Loucy (cell line): ENCODE measurements at regions not wholly inside any gene's neighbourhood (a gene's known extent, or its start where the extent isn't known, plus 50 kb on each side); places are given as distances from the start of the nearest gene placed in this dataset.

Experiments
- H2AFZ ChIP-seq: fragments of 200-600 bp; sonication (generic); 2 replicates; pipeline ENCODE4 v1.6.0; 2016; ENCODE audit warnings: antibody characterized with exemption, mild to moderate bottlenecking, low read length, moderate library complexity
- H3F3A ChIP-seq: fragments of 200-600 bp; 2 replicates; pipeline ENCODE4 v1.6.0; 2016; ENCODE audit warnings: antibody characterized with exemption, low read depth, mild to moderate bottlenecking
- H3K27me3 ChIP-seq: fragments of 200-600 bp; sonication (generic); 2 replicates; pipeline ENCODE4 v1.6.1; 2014; ENCODE audit warnings: low read length, mild to moderate bottlenecking; ENCODE audit not compliant: insufficient read depth, poor library complexity, severe bottlenecking
- H3K36me3 ChIP-seq: fragments of 200-600 bp; sonication (generic); 2 replicates; pipeline ENCODE4 v1.6.1; 2016; ENCODE audit warnings: low read length; ENCODE audit not compliant: insufficient read depth
- H3K4me1 ChIP-seq: fragments of 200-600 bp; sonication (generic); 2 replicates; pipeline ENCODE4 v1.5.1; 2014; ENCODE audit warnings: low read length, mild to moderate bottlenecking; ENCODE audit not compliant: insufficient read depth, poor library complexity, severe bottlenecking
- H3K4me2 ChIP-seq: fragments of 200-600 bp; sonication (generic); 2 replicates; pipeline ENCODE4 v1.6.0; 2014; ENCODE audit warnings: antibody characterized with exemption, low read length, low read depth, mild to moderate bottlenecking; ENCODE audit not compliant: poor library complexity, severe bottlenecking
- H3K4me3 ChIP-seq: fragments of 200-600 bp; sonication (generic); 2 replicates; pipeline ENCODE4 v1.5.1; 2014; ENCODE audit warnings: low read length, mild to moderate bottlenecking, mixed read lengths; ENCODE audit not compliant: poor library complexity, severe bottlenecking
- H3K79me2 ChIP-seq: fragments of 200-600 bp; sonication (generic); 2 replicates; pipeline ENCODE4 v1.6.1; 2014; ENCODE audit warnings: low read length; ENCODE audit not compliant: insufficient read depth
- H3K9ac ChIP-seq: fragments of 200-600 bp; sonication (generic); 2 replicates; pipeline ENCODE4 v1.6.0; 2014; ENCODE audit warnings: mild to moderate bottlenecking, low read depth, low read length, moderate library complexity; ENCODE audit not compliant: poor library complexity, severe bottlenecking
- H3K9me2 ChIP-seq: fragments of 200-600 bp; sonication (generic); replicated peaks from 2 replicates; pipeline ENCODE4 v1.6.1; 2016; ENCODE audit warnings: low read depth, low read length, mixed read lengths
- H3K9me3 ChIP-seq: fragments of 200-600 bp; sonication (generic); 2 replicates; pipeline ENCODE4 v1.6.1; 2014; ENCODE audit warnings: mild to moderate bottlenecking, antibody characterized with exemption, low read length, low read depth; ENCODE audit not compliant: insufficient read depth
- H4K20me1 ChIP-seq: fragments of 200-600 bp; sonication (generic); 2 replicates; pipeline ENCODE4 v1.6.0; 2014; ENCODE audit warnings: antibody characterized with exemption, low read length, mild to moderate bottlenecking; ENCODE audit not compliant: insufficient read depth, poor library complexity, severe bottlenecking
- CTCF ChIP-seq: fragments of 200-600 bp; sonication (generic); conservative IDR thresholded peaks from 2 replicates; pipeline ENCODE4 v1.5.1; 2014; ENCODE audit warnings: mild to moderate bottlenecking, antibody characterized with exemption, low read length
- EZH2phosphoT487 ChIP-seq: fragments of 200-600 bp; IDR thresholded peaks from 2 replicates; pipeline ENCODE4 v1.6.1; 2018; ENCODE audit warnings: antibody characterized with exemption, mild to moderate bottlenecking, moderate library complexity, borderline replicate concordance

GRCh38 chr11:116460156-116460920, 312.4 kb downstream of the BUD13 start:
- no peak overlapping the region for H3K4me3 ChIP-seq

GRCh38 chr11:116459185-116460045, 313.4 kb downstream of the BUD13 start:
- Histone ChIP-seq H3K79me2 (no peaks in the 10 kb centered on the region), H3K4me3 (no peak overlapping the region), H3K4me2 (no peak overlapping the region), H3K36me3 (no peaks in the 10 kb centered on the region), H3K27me3 (no peaks in the 10 kb centered on the region), H2AFZ (no peak overlapping the region), H3K4me1 (no peaks in the 10 kb centered on the region), H3F3A (no peaks in the 10 kb centered on the region), H4K20me1 (no peaks in the 10 kb centered on the region), H3K9me2 (no peaks in the 10 kb centered on the region), H3K9me3 (no peaks in the 10 kb centered on the region), H3K9ac (no peak overlapping the region)
- TF ChIP-seq CTCF, result no peak
- no peak for TF ChIP-seq EZH2phosphoT487

More at GRCh38 chr11:116460156-116460920, 312.4 kb downstream of the BUD13 start:
- no peaks in the 10 kb centered on the region for H3K36me3 ChIP-seq
- H3K4me1 ChIP-seq, result no peaks in the 10 kb centered on the region
- H3K4me2 ChIP-seq, result no peak overlapping the region
- no peaks in the 10 kb centered on the region for H3K9me3 ChIP-seq
- TF ChIP-seq EZH2phosphoT487 (no peak), CTCF (no peak)
- no peak overlapping the region for H3K9ac ChIP-seq
- H3K9me2 ChIP-seq, result no peaks in the 10 kb centered on the region
- no peaks in the 10 kb centered on the region for H3K27me3 ChIP-seq
- H2AFZ ChIP-seq, result no peak overlapping the region
- no peaks in the 10 kb centered on the region for H3K79me2 ChIP-seq
- H4K20me1 ChIP-seq, result no peaks in the 10 kb centered on the region
- H3F3A ChIP-seq, result no peaks in the 10 kb centered on the region

- no peak overlapping the region for H3K4me2 ChIP-seq
- no peaks in the 10 kb centered on the region for H3K27me3 ChIP-seq
- no peak overlapping the region for H2AFZ ChIP-seq
- no peak overlapping the region for H3K4me3 ChIP-seq
- TF ChIP-seq EZH2phosphoT487 (no peak), CTCF (no peak)
- no peak overlapping the region for H3K9ac ChIP-seq
- no peaks in the 10 kb centered on the region for H3F3A ChIP-seq
- H3K36me3 ChIP-seq, result no peaks in the 10 kb centered on the region
- H3K9me2 ChIP-seq, result no peaks in the 10 kb centered on the region
- H4K20me1 ChIP-seq, result no peaks in the 10 kb centered on the region
- no peaks in the 10 kb centered on the region for H3K79me2 ChIP-seq
- no peaks in the 10 kb centered on the region for H3K9me3 ChIP-seq
- H3K4me1 ChIP-seq, result no peaks in the 10 kb centered on the region
These were observed 314.2 kb downstream of the BUD13 start for GRCh38 chr11:116458546-116458945.
